Activated naive CD4-positive, alpha-beta T cell treated with anti-CD3 and anti-CD28 coated beads, Interleukin-2, amount 50 U/mL, for 24 hours (primary cell): ENCODE measurements at regions not wholly inside any gene's neighbourhood (a gene's known extent, or its start where the extent isn't known, plus 50 kb on each side); places are given as distances from the start of the nearest gene placed in this dataset.

Experiments used
- H3K27ac Mint-ChIP-seq: one replicate; pipeline ENCODE4 v1.8.0; 2021; ENCODE audit warnings: mild to moderate bottlenecking, mixed read lengths
- H3K27me3 Mint-ChIP-seq: one replicate; pipeline ENCODE4 v1.8.0; 2021; ENCODE audit warnings: mixed read lengths
- H3K36me3 Mint-ChIP-seq: one replicate; pipeline ENCODE4 v1.8.0; 2021; ENCODE audit warnings: mixed read lengths
- H3K4me1 Mint-ChIP-seq: one replicate; pipeline ENCODE4 v1.8.0; 2021; ENCODE audit warnings: mixed read lengths
- H3K4me3 Mint-ChIP-seq: one replicate; pipeline ENCODE4 v1.8.0; 2021; ENCODE audit warnings: mild to moderate bottlenecking, mixed read lengths
- H3K9me3 Mint-ChIP-seq: one replicate; pipeline ENCODE4 v1.8.0; 2021; ENCODE audit warnings: mixed read lengths

- Mint-ChIP-seq H3K9me3 (no peaks in the 10 kb centered on the region), H3K27me3 (no peaks in the 10 kb centered on the region), H3K36me3 (no peaks in the 10 kb centered on the region), H3K4me3 (no peak overlapping the region), H3K27ac (no peak overlapping the region), H3K4me1 (no peaks in the 10 kb centered on the region)
These were observed 397.6 kb upstream of the BOD1L1 start for GRCh38 chr4:14025111-14025510.

GRCh38 chr4:14025891-14026290 lies 398.4 kb upstream of the BOD1L1 start:
- Mint-ChIP-seq H3K9me3 (no peaks in the 10 kb centered on the region), H3K4me1 (no peaks in the 10 kb centered on the region), H3K36me3 (no peaks in the 10 kb centered on the region), H3K27me3 (no peaks in the 10 kb centered on the region), H3K4me3 (no peak overlapping the region), H3K27ac (no peak overlapping the region)

- no peaks in the 10 kb centered on the region for H3K27me3 Mint-ChIP-seq
- no peak overlapping the region for H3K4me3 Mint-ChIP-seq
- no peaks in the 10 kb centered on the region for H3K36me3 Mint-ChIP-seq
- no peaks in the 10 kb centered on the region for H3K9me3 Mint-ChIP-seq
- H3K27ac Mint-ChIP-seq: no peak overlapping the region
- H3K4me1 Mint-ChIP-seq: no peaks in the 10 kb centered on the region
These were observed 401.3 kb upstream of the BOD1L1 start for GRCh38 chr4:14028862-14029261.

- Mint-ChIP-seq H3K36me3 (no peaks in the 10 kb centered on the region), H3K4me3 (no peak overlapping the region), H3K27me3 (peaks cover 1% of the 10 kb centered on the region), H3K9me3 (peaks cover 5% of the 10 kb centered on the region), H3K4me1 (no peaks in the 10 kb centered on the region), H3K27ac (no peak overlapping the region)
These were observed 407.6 kb upstream of the BOD1L1 start for GRCh38 chr4:14035076-14035475.

GRCh38 chr4:14043203-14043602 lies 415.7 kb upstream of the BOD1L1 start:
- Mint-ChIP-seq H3K4me1 (no peaks in the 10 kb centered on the region), H3K9me3 (no peaks in the 10 kb centered on the region), H3K4me3 (no peak overlapping the region), H3K27ac (no peak overlapping the region), H3K27me3 (peaks cover 3% of the 10 kb centered on the region), H3K36me3 (no peaks in the 10 kb centered on the region)

- Mint-ChIP-seq H3K27ac (no peak overlapping the region), H3K4me3 (no peak overlapping the region), H3K9me3 (no peaks in the 10 kb centered on the region), H3K4me1 (no peaks in the 10 kb centered on the region), H3K36me3 (no peaks in the 10 kb centered on the region), H3K27me3 (peaks cover 2% of the 10 kb centered on the region)
These were observed 419.1 kb upstream of the BOD1L1 start for GRCh38 chr4:14046642-14047041.

GRCh38 chr4:14047840-14048239 lies 420.3 kb upstream of the BOD1L1 start:
- H3K27ac Mint-ChIP-seq: no peak overlapping the region
- no peaks in the 10 kb centered on the region for H3K36me3 Mint-ChIP-seq
- H3K27me3 Mint-ChIP-seq: peaks cover 2% of the 10 kb centered on the region
- no peak overlapping the region for H3K4me3 Mint-ChIP-seq
- no peaks in the 10 kb centered on the region for H3K4me1 Mint-ChIP-seq
- no peaks in the 10 kb centered on the region for H3K9me3 Mint-ChIP-seq

- Mint-ChIP-seq H3K4me3 (no peak overlapping the region), H3K4me1 (no peaks in the 10 kb centered on the region), H3K27ac (no peak overlapping the region), H3K27me3 (peaks cover 2% of the 10 kb centered on the region), H3K36me3 (no peaks in the 10 kb centered on the region), H3K9me3 (no peaks in the 10 kb centered on the region)
These were observed 422.4 kb upstream of the BOD1L1 start for GRCh38 chr4:14049946-14050345.

GRCh38 chr4:14053291-14053690 lies 425.8 kb upstream of the BOD1L1 start:
- no peaks in the 10 kb centered on the region for H3K36me3 Mint-ChIP-seq
- no peaks in the 10 kb centered on the region for H3K9me3 Mint-ChIP-seq
- no peaks in the 10 kb centered on the region for H3K27me3 Mint-ChIP-seq
- no peak overlapping the region for H3K4me3 Mint-ChIP-seq
- no peaks in the 10 kb centered on the region for H3K4me1 Mint-ChIP-seq
- H3K27ac Mint-ChIP-seq: no peak overlapping the region

GRCh38 chr4:14054391-14054790 lies 426.9 kb upstream of the BOD1L1 start:
- Mint-ChIP-seq H3K9me3 (no peaks in the 10 kb centered on the region), H3K27ac (no peak overlapping the region), H3K27me3 (no peaks in the 10 kb centered on the region), H3K4me3 (no peak overlapping the region), H3K36me3 (no peaks in the 10 kb centered on the region), H3K4me1 (no peaks in the 10 kb centered on the region)

- Mint-ChIP-seq H3K4me1 (no peaks in the 10 kb centered on the region), H3K27me3 (no peaks in the 10 kb centered on the region), H3K9me3 (no peaks in the 10 kb centered on the region), H3K36me3 (no peaks in the 10 kb centered on the region), H3K27ac (no peak overlapping the region), H3K4me3 (no peak overlapping the region)
These were observed 431.5 kb upstream of the BOD1L1 start for GRCh38 chr4:14059006-14059405.

GRCh38 chr4:14064984-14065383 lies 437.5 kb upstream of the BOD1L1 start:
- Mint-ChIP-seq H3K36me3 (no peaks in the 10 kb centered on the region), H3K27ac (no peak overlapping the region), H3K9me3 (no peaks in the 10 kb centered on the region), H3K27me3 (no peaks in the 10 kb centered on the region), H3K4me1 (no peaks in the 10 kb centered on the region), H3K4me3 (no peak overlapping the region)

- H3K4me3 Mint-ChIP-seq: no peak overlapping the region
- no peaks in the 10 kb centered on the region for H3K9me3 Mint-ChIP-seq
- H3K27me3 Mint-ChIP-seq: no peaks in the 10 kb centered on the region
- no peak overlapping the region for H3K27ac Mint-ChIP-seq
- H3K4me1 Mint-ChIP-seq: no peaks in the 10 kb centered on the region
- H3K36me3 Mint-ChIP-seq: no peaks in the 10 kb centered on the region
These were observed 437.9 kb upstream of the BOD1L1 start for GRCh38 chr4:14065406-14065805.

- Mint-ChIP-seq H3K27me3 (no peaks in the 10 kb centered on the region), H3K4me3 (no peak overlapping the region), H3K36me3 (no peaks in the 10 kb centered on the region), H3K27ac (no peak overlapping the region), H3K4me1 (no peaks in the 10 kb centered on the region), H3K9me3 (no peaks in the 10 kb centered on the region)
These were observed 439.5 kb upstream of the BOD1L1 start for GRCh38 chr4:14066979-14067378.

- H3K9me3 Mint-ChIP-seq: peaks cover 12% of the 10 kb centered on the region
- H3K27ac Mint-ChIP-seq: no peak overlapping the region
- no peaks in the 10 kb centered on the region for H3K27me3 Mint-ChIP-seq
- no peaks in the 10 kb centered on the region for H3K36me3 Mint-ChIP-seq
- H3K4me3 Mint-ChIP-seq: no peak overlapping the region
- H3K4me1 Mint-ChIP-seq: no peaks in the 10 kb centered on the region
These were observed 442.4 kb upstream of the BOD1L1 start for GRCh38 chr4:14069886-14070285.

- Mint-ChIP-seq H3K27ac (no peak overlapping the region), H3K36me3 (no peaks in the 10 kb centered on the region), H3K4me3 (no peak overlapping the region), H3K4me1 (no peaks in the 10 kb centered on the region), H3K27me3 (no peaks in the 10 kb centered on the region), H3K9me3 (peaks cover 12% of the 10 kb centered on the region)
These were observed 442.9 kb upstream of the BOD1L1 start for GRCh38 chr4:14070289-14070880.

GRCh38 chr4:14072506-14072905 lies 445.0 kb upstream of the BOD1L1 start:
- Mint-ChIP-seq H3K4me3 (no peak overlapping the region), H3K36me3 (no peaks in the 10 kb centered on the region), H3K9me3 (peaks cover 12% of the 10 kb centered on the region), H3K27me3 (no peaks in the 10 kb centered on the region), H3K4me1 (no peaks in the 10 kb centered on the region), H3K27ac (no peak overlapping the region)
